Limb (tissue), 2 donors: ENCODE measurements at regions not wholly inside any gene's neighbourhood (a gene's known extent, or its start where the extent isn't known, plus 50 kb on each side); places are given as distances from the start of the nearest gene placed in this dataset.
"Not testable (repeated sequence)": the region's sequence is repeated elsewhere in the genome, so short reads cannot be mapped to it uniquely, and the experiment has no call there.

Experiments
- DNase-seq, 2 donors: peaks; one replicate each; pipeline ENCODE4 v3.0.0-alpha.2; 2016; ENCODE audit errors: extremely low spot score in 2 of 2

- no peak for DNase-seq
Observed at GRCh38 chr3:162538491-162538890, 1041.9 kb downstream of the OTOL1 start.

- no peak for DNase-seq
Observed at GRCh38 chr3:162538906-162539305, 1042.3 kb downstream of the OTOL1 start.

GRCh38 chr3:162540421-162540820 lies 1043.8 kb downstream of the OTOL1 start:
- DNase-seq = no peak

DNA sequence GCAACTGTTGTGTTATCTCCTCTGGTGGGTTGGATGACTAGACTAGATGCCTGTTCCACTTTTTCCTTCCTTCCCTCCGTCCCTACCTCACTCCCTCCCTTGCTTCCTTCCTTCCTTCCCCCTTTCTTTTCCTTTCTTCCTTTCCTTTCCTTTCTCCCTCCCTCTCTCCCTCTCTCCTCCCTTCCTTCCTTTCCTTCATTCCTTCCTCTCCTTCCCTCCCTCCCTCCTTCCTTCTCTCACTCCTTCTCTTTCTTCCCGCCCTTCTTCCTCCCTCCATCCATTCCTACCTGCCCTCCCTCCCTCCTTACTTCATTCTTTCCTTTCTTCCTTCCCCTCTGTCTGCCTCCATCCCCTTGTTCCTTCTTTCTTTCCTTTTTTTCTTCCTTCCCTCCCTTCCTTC lies 1045.3 kb downstream of the OTOL1 start:
- DNase-seq = no peak

DNA sequence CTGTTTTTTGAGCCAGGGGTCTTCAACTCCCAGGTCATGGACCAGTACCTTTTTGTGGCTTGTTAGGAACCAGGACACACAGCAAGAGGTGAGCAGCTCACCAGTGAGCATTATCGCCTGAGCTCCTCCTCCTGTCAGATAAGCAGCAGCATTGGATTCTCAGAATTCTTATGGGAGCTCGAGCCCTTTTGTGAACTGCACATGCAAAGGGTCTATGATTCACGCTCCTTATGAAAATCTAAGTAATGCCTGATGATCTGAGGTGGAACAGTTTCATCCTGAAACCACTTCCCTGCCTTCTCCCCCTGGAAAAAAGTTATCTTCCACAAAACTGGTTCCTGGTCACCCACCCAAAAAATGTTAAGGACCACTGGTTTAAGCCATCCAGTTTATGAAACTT lies 1047.6 kb downstream of the OTOL1 start:
- DNase-seq = no peak

DNA sequence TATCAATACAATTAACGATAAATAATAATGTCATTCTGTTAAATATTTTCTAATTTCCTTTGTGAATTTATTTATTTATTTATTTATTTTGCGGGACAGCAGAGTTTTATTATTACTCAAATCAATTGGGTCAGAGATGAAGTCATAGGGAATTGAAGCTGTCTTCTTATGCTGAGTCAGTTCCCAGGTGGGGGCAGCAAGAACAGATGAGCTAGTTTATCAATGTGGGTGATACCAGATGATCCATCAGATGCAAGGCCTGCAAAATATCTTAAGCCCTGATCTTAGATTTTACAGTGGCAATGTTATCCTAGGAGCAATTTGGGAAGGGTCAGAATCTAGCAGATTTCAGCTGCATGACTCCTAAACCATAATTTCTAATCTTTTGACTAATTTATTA lies 1050.3 kb downstream of the OTOL1 start:
- no peak for DNase-seq

GRCh38 chr3:162547321-162547720 lies 1050.7 kb downstream of the OTOL1 start:
- no peak for DNase-seq

GRCh38 chr3:162555761-162556160 lies 1059.2 kb downstream of the OTOL1 start:
- DNase-seq = no peak

GRCh38 chr3:162558016-162558415 lies 1061.4 kb downstream of the OTOL1 start:
- DNase-seq = no peak

DNA sequence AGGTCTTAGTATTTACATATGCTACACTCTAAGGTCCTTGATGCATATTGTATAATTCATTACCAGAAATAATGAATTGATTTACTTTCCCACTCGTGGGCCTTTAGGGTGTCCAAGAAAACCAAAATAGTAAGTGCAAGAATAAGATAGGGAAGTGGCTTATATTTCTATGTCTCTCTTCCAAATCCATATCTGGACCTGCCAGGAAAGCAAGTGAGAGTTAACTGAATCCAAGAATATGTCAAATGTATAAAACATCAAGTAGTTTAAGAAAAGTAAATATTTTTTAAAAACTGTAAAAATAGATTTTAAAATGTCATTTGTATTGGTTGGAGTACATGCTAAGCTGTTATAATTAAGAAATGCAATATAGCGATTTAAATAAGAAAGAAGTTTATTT lies 1072.1 kb downstream of the OTOL1 start:
- DNase-seq = no peak

- no peak for DNase-seq
Observed at GRCh38 chr3:162569314-162569713, 1072.7 kb downstream of the OTOL1 start.

DNA sequence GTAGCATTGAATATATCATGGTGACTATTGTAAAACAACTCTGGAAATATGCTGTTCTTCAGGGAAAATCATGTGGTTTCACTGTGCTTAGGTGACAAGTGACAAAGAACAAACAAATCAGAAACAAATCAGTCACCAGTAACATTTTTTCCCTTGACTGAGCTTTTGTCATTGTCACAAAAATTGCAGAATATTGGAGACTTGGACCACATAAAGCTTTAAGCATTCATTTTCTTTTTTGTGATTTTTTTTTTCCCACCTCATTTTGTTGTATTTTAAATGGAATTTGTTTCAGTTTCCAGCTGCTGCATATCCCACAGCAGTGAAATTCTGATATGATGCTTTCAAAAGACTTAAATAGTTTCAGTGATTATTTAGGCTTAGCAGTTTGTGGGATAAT lies 1088.4 kb downstream of the OTOL1 start:
- DNase-seq = no peak

GRCh38 chr3:162586591-162586990 lies 1090.0 kb downstream of the OTOL1 start:
- DNase-seq = no peak

DNA sequence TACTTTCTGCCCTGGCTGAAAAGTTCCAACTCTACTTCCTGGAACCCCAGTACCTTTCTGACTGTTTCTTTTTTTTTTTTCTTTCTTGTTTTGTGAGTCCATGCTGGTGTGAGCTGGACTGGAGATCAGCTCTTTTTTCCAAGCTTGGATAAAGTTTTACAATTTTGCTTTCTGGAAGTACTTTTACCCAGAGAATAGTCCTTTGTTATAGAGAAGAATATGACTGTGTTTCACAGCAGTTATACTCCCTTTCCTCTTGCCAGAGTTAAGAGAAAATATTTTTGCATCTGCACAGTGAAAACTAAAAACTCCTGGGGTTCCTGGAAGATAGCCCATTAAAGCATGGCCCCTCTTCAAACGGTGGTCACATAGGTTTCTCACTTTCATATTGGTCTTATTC lies 1100.6 kb downstream of the OTOL1 start:
- DNase-seq = no peak

GRCh38 chr3:162598500-162598899 lies 1101.9 kb downstream of the OTOL1 start:
- DNase-seq = peak in 1 of 2 donors; percentile 43

- not testable (repeated sequence) for DNase-seq
Observed at GRCh38 chr3:162599742-162600141, 1103.1 kb downstream of the OTOL1 start.

DNA sequence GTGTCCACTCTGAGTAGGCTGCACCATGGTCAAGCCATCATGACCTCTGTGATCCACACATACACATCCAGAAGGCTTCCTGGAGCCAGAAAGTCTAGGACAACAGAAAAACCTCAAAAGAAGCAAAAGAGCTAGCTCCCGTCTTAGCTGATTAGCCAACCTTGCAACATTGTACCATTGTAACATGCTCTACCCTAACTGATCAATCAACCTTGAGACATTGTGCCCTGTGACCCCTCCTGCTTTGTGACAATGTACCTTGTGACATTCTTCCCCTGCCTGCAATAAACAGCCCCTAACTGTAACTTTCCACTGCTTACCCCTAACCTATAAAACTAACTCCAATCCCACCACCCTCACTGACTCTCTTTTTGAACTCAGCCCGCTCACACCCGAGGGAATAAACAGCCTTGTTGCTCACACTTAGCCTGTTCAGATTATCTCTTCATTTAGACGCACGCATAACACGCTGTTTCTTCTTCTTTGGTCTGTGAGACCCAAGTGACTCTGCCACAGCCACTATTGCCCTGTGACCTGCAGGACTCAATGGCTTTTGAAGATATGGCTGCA lies 1104.6 kb downstream of the OTOL1 start:
- no peak for DNase-seq

- no peak for DNase-seq
Observed at GRCh38 chr3:162602619-162603018, 1106.0 kb downstream of the OTOL1 start.

GRCh38 chr3:162605651-162606204 lies 1109.1 kb downstream of the OTOL1 start:
- no peak for DNase-seq

DNA sequence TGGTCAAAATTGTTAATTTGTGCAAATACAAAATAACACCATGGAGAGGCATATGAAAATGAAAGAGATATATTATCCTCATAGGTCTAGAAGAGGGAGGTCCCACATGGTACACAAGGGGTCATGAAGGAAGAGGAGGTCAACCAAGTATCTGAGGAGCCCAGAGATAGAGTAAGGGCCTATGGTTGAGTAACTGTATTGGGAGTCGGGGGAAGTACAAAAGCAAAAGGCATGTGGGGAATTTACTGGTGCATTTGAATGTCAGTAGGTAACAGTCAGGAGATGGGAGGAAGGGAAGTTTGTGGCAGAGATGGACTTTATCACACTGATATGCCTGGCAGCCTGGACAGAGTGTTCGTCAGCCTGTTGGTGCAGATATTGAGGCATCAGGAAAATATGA lies 1113.7 kb downstream of the OTOL1 start:
- DNase-seq = no peak

- no peak for DNase-seq
Observed at GRCh38 chr3:162612991-162613390, 1116.4 kb downstream of the OTOL1 start.

- DNase-seq = no peak
Observed at GRCh38 chr3:162626172-162626571, 1129.6 kb downstream of the OTOL1 start.

DNA sequence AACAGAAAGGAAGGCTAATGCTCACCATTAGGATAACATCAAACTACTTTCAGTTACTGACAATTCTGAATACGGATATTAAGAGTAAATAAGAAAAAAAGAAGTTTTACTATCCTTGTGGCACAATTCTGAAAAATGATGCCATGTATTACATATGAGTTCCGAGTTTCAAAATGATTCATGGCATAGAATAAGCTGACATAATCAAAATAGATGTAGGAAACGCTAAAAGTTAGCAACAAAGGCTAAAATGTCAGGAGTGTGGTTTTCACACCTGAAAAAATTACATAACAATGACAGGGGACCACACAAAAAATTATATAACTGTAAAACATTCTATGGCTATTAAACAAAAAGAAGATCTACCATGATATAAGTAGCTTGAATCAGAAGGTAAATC lies 1131.9 kb downstream of the OTOL1 start:
- DNase-seq = no peak

- no peak for DNase-seq
Observed at GRCh38 chr3:162629372-162629771, 1132.8 kb downstream of the OTOL1 start.
